ENCODE measurements at regions not wholly inside any gene's neighbourhood (a gene's known extent, or its start where the extent isn't known, plus 50 kb on each side); places are given as distances from the start of the nearest gene placed in this dataset.
A peak's percentile ranks its signal among the peaks of the same experiment; 100 is the strongest.
"Not testable (repeated sequence)": the region's sequence is repeated elsewhere in the genome, so short reads cannot be mapped to it uniquely, and the experiment has no call there.

DNA sequence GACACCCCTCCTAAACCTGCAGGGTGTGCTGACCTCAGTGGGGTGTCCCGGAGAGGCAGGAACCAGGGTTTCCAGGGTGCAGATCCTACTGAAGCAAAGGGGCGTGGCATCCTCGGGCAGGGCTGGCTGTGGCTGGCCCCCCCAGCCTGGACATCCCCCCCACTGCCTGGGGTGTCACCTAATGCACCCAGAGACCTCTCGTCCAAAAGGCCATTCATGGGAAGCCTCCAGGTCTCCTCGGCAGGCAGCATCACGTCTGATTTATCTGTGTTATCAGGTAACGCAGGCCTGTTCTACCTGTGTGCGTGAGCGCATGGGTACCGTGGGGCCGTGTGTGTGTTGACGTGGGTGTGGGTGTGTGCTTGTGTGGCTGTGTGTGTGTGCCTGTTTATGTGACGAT is 210.0 kb downstream of the SHOX start:
- DNase-seq (ENCODE audit: low spot score in 2 of 2) = no peak
- no peak overlapping the region for H3K27ac ChIP-seq
- TF ChIP-seq EP300 (IDR thresholded peaks at IDR 0.05) (no peak), POLR2A (IDR thresholded peaks at IDR 0.05) (no peak)
- TF ChIP-seq, protein P1, sequence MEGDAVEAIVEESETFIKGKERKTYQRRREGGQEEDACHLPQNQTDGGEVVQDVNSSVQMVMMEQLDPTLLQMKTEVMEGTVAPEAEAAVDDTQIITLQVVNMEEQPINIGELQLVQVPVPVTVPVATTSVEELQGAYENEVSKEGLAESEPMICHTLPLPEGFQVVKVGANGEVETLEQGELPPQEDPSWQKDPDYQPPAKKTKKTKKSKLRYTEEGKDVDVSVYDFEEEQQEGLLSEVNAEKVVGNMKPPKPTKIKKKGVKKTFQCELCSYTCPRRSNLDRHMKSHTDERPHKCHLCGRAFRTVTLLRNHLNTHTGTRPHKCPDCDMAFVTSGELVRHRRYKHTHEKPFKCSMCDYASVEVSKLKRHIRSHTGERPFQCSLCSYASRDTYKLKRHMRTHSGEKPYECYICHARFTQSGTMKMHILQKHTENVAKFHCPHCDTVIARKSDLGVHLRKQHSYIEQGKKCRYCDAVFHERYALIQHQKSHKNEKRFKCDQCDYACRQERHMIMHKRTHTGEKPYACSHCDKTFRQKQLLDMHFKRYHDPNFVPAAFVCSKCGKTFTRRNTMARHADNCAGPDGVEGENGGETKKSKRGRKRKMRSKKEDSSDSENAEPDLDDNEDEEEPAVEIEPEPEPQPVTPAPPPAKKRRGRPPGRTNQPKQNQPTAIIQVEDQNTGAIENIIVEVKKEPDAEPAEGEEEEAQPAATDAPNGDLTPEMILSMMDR (IDR thresholded peaks at IDR 0.05) = no peak
- 81 to 90% methylated on average over 11 to 12 of the region's 13 CpGs for WGBS, 2 donors
- H3K4me3 ChIP-seq = no peak overlapping the region
- H3K9me3 ChIP-seq = peaks cover 0 to 20% (median 2%) of the 10 kb centered on the region in 4 donors
- H3K27me3 ChIP-seq = no peaks in the 10 kb centered on the region
- no peaks in the 10 kb centered on the region for H3K4me1 ChIP-seq
- no peaks in the 10 kb centered on the region for H3K36me3 ChIP-seq

DNA sequence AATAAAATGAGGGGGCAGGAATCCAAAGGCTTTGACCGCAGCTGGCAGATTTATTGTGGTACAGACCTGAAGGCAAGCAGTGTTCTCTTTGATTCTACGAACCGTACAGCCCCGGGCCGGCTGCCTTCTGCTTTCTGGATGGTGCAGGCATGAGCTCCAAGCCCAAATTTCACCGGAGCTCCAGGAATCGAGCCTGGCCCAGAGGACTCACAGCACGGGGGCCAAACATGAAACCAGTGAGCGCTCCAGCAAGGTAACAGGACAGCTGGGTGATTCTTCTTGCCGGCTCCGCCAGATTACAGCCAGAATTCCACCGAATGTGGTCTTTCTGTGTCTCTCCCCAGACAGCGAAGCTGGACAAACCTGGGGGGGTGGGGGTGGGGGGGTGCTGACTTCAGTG is 208.1 kb downstream of the SHOX start:
- 14 to 41% methylated on average over 9 to 13 of the region's 13 CpGs for WGBS, 2 donors
- H3K27me3 ChIP-seq; H3K27ac ChIP-seq; H3K4me3 ChIP-seq; H3K36me3 ChIP-seq; H3K4me1 ChIP-seq; DNase-seq (ENCODE audit: low spot score in 2 of 2): not testable (repeated sequence)
- H3K9me3 ChIP-seq = peaks cover 0 to 24% (median 2%) of the 10 kb centered on the region in 4 donors

DNA sequence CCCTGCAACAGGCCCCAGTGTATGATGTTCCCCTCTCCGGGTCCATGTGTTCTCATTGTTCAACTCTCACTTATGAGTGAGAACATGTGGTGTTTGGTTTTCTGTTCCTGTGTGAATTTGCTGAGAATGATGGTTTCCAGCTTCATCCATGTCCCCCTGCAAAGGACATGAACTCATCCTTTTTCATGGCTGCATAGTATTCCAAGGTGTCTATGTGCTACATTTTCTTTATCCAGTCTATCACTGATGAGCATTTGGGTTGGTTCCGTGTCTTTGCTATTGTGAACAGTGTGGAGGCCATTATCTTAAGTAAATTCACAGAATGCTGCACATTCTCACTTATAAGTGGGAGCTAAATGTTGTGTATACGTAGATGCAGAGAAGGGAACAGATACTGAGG is 205.3 kb downstream of the SHOX start:
- 94 to 97% methylated on average over 3 of the region's 3 CpGs for WGBS, 2 donors
- not testable (repeated sequence) for H3K4me3 ChIP-seq; DNase-seq (ENCODE audit: low spot score in 2 of 2); H3K36me3 ChIP-seq; H3K27ac ChIP-seq; H3K27me3 ChIP-seq; H3K4me1 ChIP-seq
- H3K9me3 ChIP-seq = peaks cover 0 to 46% (median 2%) of the 10 kb centered on the region in 4 donors

DNA sequence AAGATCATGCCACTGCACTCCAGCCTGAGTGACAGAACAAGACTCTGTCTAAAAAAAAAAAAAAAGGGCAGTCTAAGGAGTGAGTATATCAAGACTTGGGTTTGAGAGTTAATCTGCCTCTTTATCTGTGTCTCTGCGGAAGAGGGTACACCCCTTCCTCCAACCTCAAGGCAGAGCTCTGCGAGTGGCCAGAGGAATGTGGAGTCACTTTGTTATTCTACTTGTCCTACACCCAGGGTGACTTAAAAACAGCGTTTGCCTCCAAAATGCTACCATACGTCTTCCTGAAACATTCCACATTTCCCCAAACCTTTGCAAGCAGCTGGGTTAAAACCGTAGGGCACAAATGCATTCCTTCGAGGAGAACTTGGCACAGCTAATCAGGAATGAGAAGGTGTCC is 199.9 kb downstream of the SHOX start:
- TF ChIP-seq POLR2A (IDR thresholded peaks at IDR 0.05) (no peak), EP300 (IDR thresholded peaks at IDR 0.05) (no peak)
- TF ChIP-seq, protein P1 (IDR thresholded peaks at IDR 0.05) = no peak
- no peaks in the 10 kb centered on the region for H3K27me3 ChIP-seq
- no peak overlapping the region for H3K4me3 ChIP-seq
- DNase-seq (ENCODE audit: low spot score in 2 of 2) = no peak
- no peak overlapping the region for H3K27ac ChIP-seq
- 34 to 35% methylated on average over 6 of the region's 6 CpGs for WGBS, 2 donors
- H3K9me3 ChIP-seq = peaks cover 0 to 26% (median 0%) of the 10 kb centered on the region in 4 donors
- H3K4me1 ChIP-seq = peaks cover 0 to 7% (median 2%) of the 10 kb centered on the region in 4 donors
- H3K36me3 ChIP-seq = no peaks in the 10 kb centered on the region

DNA sequence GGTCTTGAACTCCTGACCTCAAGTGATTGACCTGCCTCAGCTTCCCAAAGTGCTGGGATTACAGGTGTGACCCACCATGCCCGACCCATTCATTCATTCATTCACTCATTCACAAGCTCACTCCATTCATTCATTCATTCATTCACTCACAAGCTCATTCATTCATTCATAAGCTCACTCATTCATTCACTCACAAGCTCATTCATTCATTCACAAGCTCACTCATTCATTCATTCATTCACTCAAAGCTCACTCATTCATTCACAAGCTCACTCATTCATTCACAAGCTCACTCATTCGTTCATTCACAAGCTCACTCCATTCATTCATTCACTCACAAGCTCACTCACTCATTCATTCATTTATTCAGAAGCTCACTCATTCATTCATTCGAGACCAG is 198.6 kb downstream of the SHOX start:
- peaks cover 0 to 7% (median 2%) of the 10 kb centered on the region in 4 donors for H3K4me1 ChIP-seq
- no peak for DNase-seq (ENCODE audit: low spot score in 2 of 2)
- H3K27ac ChIP-seq = peak overlapping the region in 1 of 4 donors; percentile 26
- H3K36me3 ChIP-seq = no peaks in the 10 kb centered on the region
- no peak for TF ChIP-seq EP300 (IDR thresholded peaks at IDR 0.05)
- peaks cover 0 to 22% (median 0%) of the 10 kb centered on the region in 4 donors for H3K9me3 ChIP-seq
- no peak overlapping the region for H3K4me3 ChIP-seq
- WGBS, 2 donors = 94% methylated on average over 3 of the region's 3 CpGs
- H3K27me3 ChIP-seq = no peaks in the 10 kb centered on the region

DNA sequence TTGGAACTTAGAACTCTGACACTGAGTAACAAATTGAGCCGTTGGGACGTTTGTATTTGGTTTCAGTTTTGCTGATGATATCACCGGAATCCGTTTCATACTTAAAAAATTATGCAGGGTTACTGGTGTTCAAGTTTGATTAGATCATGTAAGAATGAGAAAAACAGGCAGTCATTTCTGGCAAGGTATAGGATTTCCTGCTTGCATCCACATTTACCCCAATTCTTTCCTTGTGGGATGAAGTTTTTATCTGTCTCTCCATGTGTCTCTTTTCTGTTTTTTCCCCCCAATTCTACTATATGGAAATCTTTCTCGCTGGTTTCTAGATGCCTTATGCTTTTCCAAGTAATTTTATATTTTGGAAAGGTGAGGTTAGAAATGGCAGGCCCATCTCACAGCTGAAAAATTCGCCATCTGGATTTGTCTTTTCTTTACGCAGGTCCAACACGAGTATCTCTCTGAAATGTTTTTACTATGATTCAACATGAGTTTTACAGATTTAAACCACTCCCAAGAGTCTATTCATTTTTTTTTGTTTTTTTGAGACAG is 197.9 kb downstream of the SHOX start:
- H3K27ac ChIP-seq = peak overlapping the region in 2 of 4 donors; percentile 26 to 77
- no peak for DNase-seq (ENCODE audit: low spot score in 2 of 2)

DNA sequence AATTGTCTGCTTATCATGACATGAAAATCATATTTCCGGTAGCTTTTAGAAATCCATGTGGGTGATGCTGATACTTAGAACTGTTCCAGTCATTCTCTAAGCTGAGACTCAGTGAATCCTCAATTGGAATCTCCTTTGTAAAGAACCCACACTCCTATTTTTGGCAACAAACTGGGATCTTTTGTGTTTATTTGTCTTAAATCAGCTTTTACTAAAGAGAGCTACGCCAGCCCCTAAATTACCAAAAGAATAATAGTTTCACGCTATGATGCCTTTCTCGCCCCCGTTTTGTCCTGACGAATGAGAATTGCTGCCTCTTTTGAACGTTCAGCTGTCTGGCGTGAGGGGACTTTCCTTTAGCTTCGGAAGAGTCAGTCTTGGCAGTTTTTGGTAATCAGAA is 195.9 kb downstream of the SHOX start:
- no peak for DNase-seq (ENCODE audit: low spot score in 2 of 2)
- H3K4me3 ChIP-seq = no peak overlapping the region
- peaks cover 0 to 7% (median 2%) of the 10 kb centered on the region in 4 donors for H3K4me1 ChIP-seq
- 12 to 19% methylated on average over 9 of the region's 9 CpGs for WGBS, 2 donors
- H3K36me3 ChIP-seq = no peaks in the 10 kb centered on the region
- H3K27ac ChIP-seq = peak overlapping the region in 2 of 4 donors; percentile 71 to 89
- no peaks in the 10 kb centered on the region for H3K27me3 ChIP-seq
- TF ChIP-seq POLR2A (IDR thresholded peaks at IDR 0.05) (no peak), EP300 (IDR thresholded peaks at IDR 0.05) (no peak)
- TF ChIP-seq, protein P1 (IDR thresholded peaks at IDR 0.05) = no peak
- H3K9me3 ChIP-seq = peaks cover 0 to 2% (median 0%) of the 10 kb centered on the region in 4 donors

More for the DNA sequence above, 197.9 kb downstream of the SHOX start:
- TF ChIP-seq POLR2A (IDR thresholded peaks at IDR 0.05) (no peak), EP300 (IDR thresholded peaks at IDR 0.05) (peak in 1 of 2 donors; percentile 16)
- H3K36me3 ChIP-seq = no peaks in the 10 kb centered on the region
- H3K4me3 ChIP-seq = no peak overlapping the region
- H3K9me3 ChIP-seq = peaks cover 0 to 22% (median 0%) of the 10 kb centered on the region in 4 donors
- 42 to 45% methylated on average over 8 of the region's 8 CpGs for whole genome bisulfite sequencing, 2 donors
- H3K27me3 ChIP-seq = no peaks in the 10 kb centered on the region
- peaks cover 0 to 7% (median 2%) of the 10 kb centered on the region in 4 donors for H3K4me1 ChIP-seq
